Caco-2 (cell line): ENCODE measurements at regions not wholly inside any gene's neighbourhood (a gene's known extent, or its start where the extent isn't known, plus 50 kb on each side); places are given as distances from the start of the nearest gene placed in this dataset.
"Not testable (repeated sequence)": the region's sequence is repeated elsewhere in the genome, so short reads cannot be mapped to it uniquely, and the experiment has no call there.

ENCODE experiments used
- BruUV-seq: library from RNA; stranded (reverse); fragments of 400-500 nt; replicated peaks from 2 replicates; lab custom pipeline; 2021; lab: Mats Ljungman, UMichigan
- CTCF ChIA-PET: fragments of 300-600 bp; sonication (Branson Sonifier 250); formaldehyde crosslinking; loops from one replicate; lab custom pipeline; 2022; ENCODE audit warnings: antibody characterized with exemption; lab: Charles Lee
- POLR2A ChIA-PET: fragments of 300-600 bp; sonication (Branson Sonifier 250); formaldehyde crosslinking; loops from one replicate; lab custom pipeline; 2022; ENCODE audit warnings: antibody characterized with exemption; lab: Charles Lee
- DNase-seq, 2 experiments: peaks; one replicate each; pipeline versions ENCODE4 v3.0.0 to v3.0.0-alpha.2; 2020 to 2022
- H3K27me3 ChIP-seq: replicated peaks from 2 replicates; pipeline ENCODE4 v1.6.0; 2011; ENCODE audit warnings: low read length; ENCODE audit not compliant: control insufficient read depth, insufficient read depth
- H3K36me3 ChIP-seq: 2 replicates; pipeline ENCODE4 v1.5.1; 2011; ENCODE audit warnings: low read length; ENCODE audit not compliant: control insufficient read depth, insufficient read depth
- H3K4me1 ChIP-seq: fragments of 250-450 bp; sonication (Bioruptor Pico); 2 replicates; pipeline ENCODE4 v1.5.1; 2020; ENCODE audit warnings: mild to moderate bottlenecking
- H3K4me3 ChIP-seq: 2 replicates; pipeline ENCODE4 v1.5.1; 2011; ENCODE audit warnings: low read depth, mild to moderate bottlenecking, control low read depth, low read length
- H3K9me3 ChIP-seq: fragments of 250-450 bp; sonication (Bioruptor Pico); 2 replicates; pipeline ENCODE4 v1.5.1; 2020; ENCODE audit warnings: mild to moderate bottlenecking, moderate library complexity
- H3K27ac Mint-ChIP-seq: one replicate; pipeline ENCODE4 v1.8.0; 2022; ENCODE audit warnings: mixed read lengths; ENCODE audit not compliant: unreplicated experiment
- H3K27me3 Mint-ChIP-seq: one replicate; pipeline ENCODE4 v1.8.0; 2022; ENCODE audit warnings: mixed read lengths; ENCODE audit not compliant: insufficient read depth, unreplicated experiment
- H3K36me3 Mint-ChIP-seq: one replicate; pipeline ENCODE4 v1.8.0; 2022; ENCODE audit warnings: mild to moderate bottlenecking, mixed read lengths; ENCODE audit not compliant: insufficient read depth, unreplicated experiment
- H3K4me1 Mint-ChIP-seq: one replicate; pipeline ENCODE4 v1.8.0; 2022; ENCODE audit warnings: low read depth, mixed read lengths; ENCODE audit not compliant: unreplicated experiment
- H3K4me3 Mint-ChIP-seq: one replicate; pipeline ENCODE4 v1.8.0; 2022; ENCODE audit warnings: mild to moderate bottlenecking, moderate library complexity, mixed read lengths; ENCODE audit not compliant: unreplicated experiment
- H3K9me3 Mint-ChIP-seq: one replicate; pipeline ENCODE4 v1.8.0; 2022; ENCODE audit warnings: mixed read lengths; ENCODE audit not compliant: unreplicated experiment
- intact Hi-C: fragments of 100-400 bp; cut with micrococcal nuclease; formaldehyde crosslinking; loops from one replicate; pipeline ENCODE4 v1.10.0; 2022; ENCODE audit not compliant: unreplicated experiment
- TF ChIP-seq, protein P1 (sequence below), 2 experiments: fragments of 200-600 bp in 1 of 2; IDR thresholded peaks; 1 replicate in 1 of 2; 2 replicates in 1 of 2; pipeline versions ENCODE4 v1.5.1 to v1.8.0; 2011 to 2022; ENCODE audit warnings: antibody characterized with exemption in 1 of 2, control low read depth in 1 of 2, inconsistent platforms in 1 of 2, low read depth in 1 of 2, low read length in 1 of 2, mild to moderate bottlenecking in 1 of 2, moderate library complexity in 1 of 2; ENCODE audit not compliant: insufficient read depth in 1 of 2, severe bottlenecking in 1 of 2, unreplicated experiment in 1 of 2

DNA sequence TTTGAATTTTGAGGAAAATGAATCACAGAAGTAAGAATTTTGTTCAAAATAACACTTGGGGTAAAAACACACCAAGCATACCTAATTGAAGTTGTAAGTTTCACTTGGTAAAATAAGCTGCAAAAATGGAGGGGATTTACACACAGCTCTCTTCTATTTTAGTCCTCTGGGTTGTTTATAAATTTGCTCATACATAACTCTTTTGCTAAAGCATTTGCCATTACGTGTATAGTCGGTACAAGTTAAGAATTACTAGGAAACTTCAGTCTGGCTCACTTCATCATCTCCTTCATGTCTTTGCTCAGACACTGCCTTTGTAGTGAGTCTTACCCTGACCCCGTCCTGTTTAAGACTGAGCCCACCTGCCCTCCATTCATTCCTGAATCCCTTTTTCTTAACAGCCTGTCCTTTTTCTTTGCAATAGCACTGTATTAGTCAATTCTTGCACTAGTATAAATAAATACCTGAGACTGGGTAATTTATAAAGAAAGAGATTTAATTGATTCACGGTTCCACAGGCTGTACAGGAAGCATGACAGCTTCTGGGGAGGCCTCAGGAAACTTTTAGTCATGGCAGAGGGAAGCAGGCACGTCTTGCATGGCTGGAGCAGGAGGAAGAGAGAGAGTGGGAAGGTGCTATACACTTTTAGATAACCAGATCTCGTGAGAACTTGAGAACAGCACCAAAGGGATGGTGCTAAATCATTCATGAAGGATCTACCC lies 451.1 kb downstream of the PCNX1 start:
- BruUV-seq: no TSS peak

GRCh38 chr14:71358932-71359421 lies 451.7 kb downstream of the PCNX1 start:
- POLR2A ChIA-PET, BruUV-seq, H3K9me3 Mint-ChIP-seq: not testable (repeated sequence)

More for the DNA sequence above, 451.1 kb downstream of the PCNX1 start:
- intact Hi-C loops: no loop called here
- H3K27ac Mint-ChIP-seq: no peak overlapping the region
- CTCF ChIA-PET: no interaction called here
- no peaks in the 10 kb centered on the region for H3K27me3 Mint-ChIP-seq
- no peaks in the 10 kb centered on the region for H3K36me3 ChIP-seq
- no peak overlapping the region for H3K4me3 Mint-ChIP-seq
- POLR2A ChIA-PET: no interaction called here
- TF ChIP-seq, protein P1, sequence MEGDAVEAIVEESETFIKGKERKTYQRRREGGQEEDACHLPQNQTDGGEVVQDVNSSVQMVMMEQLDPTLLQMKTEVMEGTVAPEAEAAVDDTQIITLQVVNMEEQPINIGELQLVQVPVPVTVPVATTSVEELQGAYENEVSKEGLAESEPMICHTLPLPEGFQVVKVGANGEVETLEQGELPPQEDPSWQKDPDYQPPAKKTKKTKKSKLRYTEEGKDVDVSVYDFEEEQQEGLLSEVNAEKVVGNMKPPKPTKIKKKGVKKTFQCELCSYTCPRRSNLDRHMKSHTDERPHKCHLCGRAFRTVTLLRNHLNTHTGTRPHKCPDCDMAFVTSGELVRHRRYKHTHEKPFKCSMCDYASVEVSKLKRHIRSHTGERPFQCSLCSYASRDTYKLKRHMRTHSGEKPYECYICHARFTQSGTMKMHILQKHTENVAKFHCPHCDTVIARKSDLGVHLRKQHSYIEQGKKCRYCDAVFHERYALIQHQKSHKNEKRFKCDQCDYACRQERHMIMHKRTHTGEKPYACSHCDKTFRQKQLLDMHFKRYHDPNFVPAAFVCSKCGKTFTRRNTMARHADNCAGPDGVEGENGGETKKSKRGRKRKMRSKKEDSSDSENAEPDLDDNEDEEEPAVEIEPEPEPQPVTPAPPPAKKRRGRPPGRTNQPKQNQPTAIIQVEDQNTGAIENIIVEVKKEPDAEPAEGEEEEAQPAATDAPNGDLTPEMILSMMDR (IDR thresholded peaks at IDR 0.05; ENCODE audit: insufficient read depth in 1 of 2, low read depth in 1 of 2, low read length in 1 of 2, severe bottlenecking in 1 of 2, unreplicated experiment in 1 of 2): no peak
- H3K27me3 ChIP-seq: no peaks in the 10 kb centered on the region
- H3K4me3 ChIP-seq: no peak overlapping the region
- no peaks in the 10 kb centered on the region for H3K9me3 ChIP-seq
- H3K9me3 Mint-ChIP-seq: no peaks in the 10 kb centered on the region
- DNase-seq: no peak
- H3K4me1 ChIP-seq: peaks cover 39% of the 10 kb centered on the region
- peaks cover 26% of the 10 kb centered on the region for H3K4me1 Mint-ChIP-seq
- H3K36me3 Mint-ChIP-seq: peaks cover 9% of the 10 kb centered on the region

DNA sequence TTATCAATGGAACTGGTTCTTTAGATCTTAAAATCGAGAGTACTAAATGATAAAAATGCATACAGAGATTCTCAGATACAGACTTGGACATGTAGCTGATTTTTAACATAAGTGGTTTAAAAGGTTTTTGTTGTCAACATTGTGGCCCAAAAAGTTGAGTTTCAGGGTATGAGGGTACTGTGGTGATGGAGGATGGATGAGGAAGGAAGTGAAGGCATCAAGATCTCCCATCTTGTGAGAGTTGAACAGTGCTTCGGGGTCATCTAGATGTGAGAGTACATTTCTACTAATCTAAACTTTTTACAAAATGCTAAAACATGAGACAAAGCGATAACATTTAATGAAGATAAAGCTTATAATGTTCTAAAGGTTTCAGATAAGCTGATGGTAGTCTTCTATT lies 452.6 kb downstream of the PCNX1 start:
- H3K4me3 ChIP-seq: no peak overlapping the region
- DNase-seq: no peak
- ChIA-PET CTCF (no interaction called here), POLR2A (no interaction called here)
- Mint-ChIP-seq H3K9me3 (no peaks in the 10 kb centered on the region), H3K4me3 (no peak overlapping the region), H3K27ac (no peak overlapping the region), H3K36me3 (peaks cover 6% of the 10 kb centered on the region), H3K27me3 (no peaks in the 10 kb centered on the region), H3K4me1 (peaks cover 32% of the 10 kb centered on the region)
- no TSS peak for BruUV-seq
- peaks cover 47% of the 10 kb centered on the region for H3K4me1 ChIP-seq
- TF ChIP-seq, protein P1 (IDR thresholded peaks at IDR 0.05; ENCODE audit: insufficient read depth in 1 of 2, low read depth in 1 of 2, low read length in 1 of 2, severe bottlenecking in 1 of 2, unreplicated experiment in 1 of 2): no peak
- no peaks in the 10 kb centered on the region for H3K27me3 ChIP-seq
- no peaks in the 10 kb centered on the region for H3K36me3 ChIP-seq
- H3K9me3 ChIP-seq: no peaks in the 10 kb centered on the region
- intact Hi-C loops: no loop called here

More at GRCh38 chr14:71358932-71359421, 451.7 kb downstream of the PCNX1 start:
- H3K9me3 ChIP-seq, H3K36me3 ChIP-seq, H3K36me3 Mint-ChIP-seq, CTCF ChIA-PET, H3K4me3 Mint-ChIP-seq, H3K27ac Mint-ChIP-seq, DNase-seq, intact Hi-C loops, H3K27me3 Mint-ChIP-seq, H3K27me3 ChIP-seq, H3K4me3 ChIP-seq: not testable (repeated sequence)
- peaks cover 29% of the 10 kb centered on the region for H3K4me1 Mint-ChIP-seq
- H3K4me1 ChIP-seq: peaks cover 45% of the 10 kb centered on the region
